Ovary (tissue), 7 donors: ENCODE measurements at regions not wholly inside any gene's neighbourhood (a gene's known extent, or its start where the extent isn't known, plus 50 kb on each side); places are given as distances from the start of the nearest gene placed in this dataset.

Experiments
- DNase-seq, 5 donors: peaks; one replicate each; pipeline ENCODE4 v3.0.0-alpha.2; 2019 to 2020
- H3K27ac ChIP-seq, 2 donors: fragments of 200-600 bp; one replicate each; pipeline versions ENCODE4 v1.5.1 to v1.8.0; 2019 to 2022
- H3K27me3 ChIP-seq: fragments of 200-600 bp; one replicate; pipeline ENCODE4 v1.8.0; 2022
- H3K36me3 ChIP-seq: fragments of 200-600 bp; sonication (generic); one replicate; pipeline ENCODE4 v1.5.1; 2019
- H3K4me1 ChIP-seq: one replicate; pipeline ENCODE4 v1.8.1; 2013; ENCODE audit warnings: mild to moderate bottlenecking, moderate library complexity; ENCODE audit not compliant: insufficient read depth
- H3K4me3 ChIP-seq: fragments of 200-600 bp; sonication (generic); one replicate; pipeline ENCODE4 v1.5.1; 2017
- H3K9me3 ChIP-seq, 2 donors: fragments of 200-600 bp in 1 of 2; sonication (generic) in 1 of 2; one replicate each; pipeline versions ENCODE4 v1.5.1 to v1.8.1; 2013 to 2019; ENCODE audit warnings: mild to moderate bottlenecking in 1 of 2, moderate library complexity in 1 of 2
- EP300 ChIP-seq: sonication (generic); formaldehyde crosslinking; IDR thresholded peaks from one replicate; pipeline ENCODE4 v1.6.1; 2017; ENCODE audit warnings: antibody characterized with exemption
- POLR2A ChIP-seq: fragments of 450-650 bp; IDR thresholded peaks from one replicate; pipeline ENCODE4 v1.6.1; 2017; ENCODE audit warnings: antibody characterized with exemption, mild to moderate bottlenecking, moderate library complexity
- WGBS, 3 donors: extraction: QIAGEN DNeasy Blood & Tissue Kit in 1 of 3; methylation state at CpG; one replicate each; pipeline versions ENCODE4 v1.1.5 to v1.1.7; 2013 to 2017; 5-methylcytosine and 5-hydroxymethylcytosine counted together
- intact Hi-C, 4 donors: fragments of 100-400 bp; cut with DNase I; formaldehyde crosslinking; loops; one replicate each; pipeline versions ENCODE4 v1.11.0 to v1.15.1; 2022 to 2023
- TF ChIP-seq, protein P1 (sequence below), 3 donors: fragments of 450-650 bp in 2 of 3; fragments of 200-600 bp in 1 of 3; IDR thresholded peaks; one replicate each; pipeline versions ENCODE4 v1.5.1 to v1.8.0; 2016 to 2022; ENCODE audit warnings: antibody characterized with exemption in 3 of 3, mild to moderate bottlenecking in 1 of 3
- donor health status: DM: no; HTN: no; CAD: no; lungs with moderate emphysema.
- donor health status: DM: no; HTN: no; CAD: no.
- donor health status: Bipolar disorder and iron deficiency.
- donor health status: DM: no; HTN: no; CAD: no.
- donor health status: DM: yes; HTN: yes; CAD: no.

- intact Hi-C loops: no loop called here
- no peak overlapping the region for H3K4me3 ChIP-seq
These were observed 449.8 kb upstream of the SMIM31 start for GRCh38 chr4:164304101-164304639.

DNA sequence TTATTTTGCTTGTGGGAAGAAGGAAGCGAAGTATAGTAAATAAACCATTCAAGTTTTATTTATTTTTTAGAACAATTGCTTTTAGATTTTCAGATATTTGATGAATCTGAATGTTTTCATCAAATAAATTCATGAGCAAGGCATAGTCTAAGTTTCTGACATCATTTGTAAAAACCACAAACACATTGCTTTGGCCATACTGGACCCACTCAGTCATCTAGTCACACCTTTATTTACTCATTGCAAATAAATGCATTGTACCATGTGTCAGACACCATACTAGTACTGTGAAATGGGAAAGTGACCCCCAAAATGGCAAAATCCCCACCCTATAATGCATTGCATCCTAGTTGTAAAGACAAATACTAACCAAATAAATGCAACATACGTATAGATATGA, 449.1 kb upstream of the SMIM31 start:
- TF ChIP-seq POLR2A: no peak
- TF ChIP-seq, protein P1, sequence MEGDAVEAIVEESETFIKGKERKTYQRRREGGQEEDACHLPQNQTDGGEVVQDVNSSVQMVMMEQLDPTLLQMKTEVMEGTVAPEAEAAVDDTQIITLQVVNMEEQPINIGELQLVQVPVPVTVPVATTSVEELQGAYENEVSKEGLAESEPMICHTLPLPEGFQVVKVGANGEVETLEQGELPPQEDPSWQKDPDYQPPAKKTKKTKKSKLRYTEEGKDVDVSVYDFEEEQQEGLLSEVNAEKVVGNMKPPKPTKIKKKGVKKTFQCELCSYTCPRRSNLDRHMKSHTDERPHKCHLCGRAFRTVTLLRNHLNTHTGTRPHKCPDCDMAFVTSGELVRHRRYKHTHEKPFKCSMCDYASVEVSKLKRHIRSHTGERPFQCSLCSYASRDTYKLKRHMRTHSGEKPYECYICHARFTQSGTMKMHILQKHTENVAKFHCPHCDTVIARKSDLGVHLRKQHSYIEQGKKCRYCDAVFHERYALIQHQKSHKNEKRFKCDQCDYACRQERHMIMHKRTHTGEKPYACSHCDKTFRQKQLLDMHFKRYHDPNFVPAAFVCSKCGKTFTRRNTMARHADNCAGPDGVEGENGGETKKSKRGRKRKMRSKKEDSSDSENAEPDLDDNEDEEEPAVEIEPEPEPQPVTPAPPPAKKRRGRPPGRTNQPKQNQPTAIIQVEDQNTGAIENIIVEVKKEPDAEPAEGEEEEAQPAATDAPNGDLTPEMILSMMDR (IDR thresholded peaks at IDR 0.05): no peak
- WGBS, 3 donors: 81 to 85% (median 82%) methylated on average over 2 of the region's 2 CpGs
- no peaks in the 10 kb centered on the region for H3K27me3 ChIP-seq
- H3K4me3 ChIP-seq: no peak overlapping the region
- intact Hi-C loops: no loop called here
- H3K36me3 ChIP-seq: no peaks in the 10 kb centered on the region
- no peak for DNase-seq
- H3K9me3 ChIP-seq: no peaks in the 10 kb centered on the region
- no peak overlapping the region for H3K27ac ChIP-seq
- no peaks in the 10 kb centered on the region for H3K4me1 ChIP-seq

More at GRCh38 chr4:164304101-164304639, 449.8 kb upstream of the SMIM31 start:
- no peak overlapping the region for H3K27ac ChIP-seq
- H3K4me1 ChIP-seq: no peaks in the 10 kb centered on the region
- H3K9me3 ChIP-seq: no peaks in the 10 kb centered on the region
- H3K36me3 ChIP-seq: no peaks in the 10 kb centered on the region
- no peaks in the 10 kb centered on the region for H3K27me3 ChIP-seq
- TF ChIP-seq, protein P1 (IDR thresholded peaks at IDR 0.05): no peak
- no peak for TF ChIP-seq POLR2A
- TF ChIP-seq EP300: no peak
- DNase-seq: no peak
- 23 to 32% (median 29%) methylated on average over 2 of the region's 2 CpGs for WGBS, 3 donors

DNA sequence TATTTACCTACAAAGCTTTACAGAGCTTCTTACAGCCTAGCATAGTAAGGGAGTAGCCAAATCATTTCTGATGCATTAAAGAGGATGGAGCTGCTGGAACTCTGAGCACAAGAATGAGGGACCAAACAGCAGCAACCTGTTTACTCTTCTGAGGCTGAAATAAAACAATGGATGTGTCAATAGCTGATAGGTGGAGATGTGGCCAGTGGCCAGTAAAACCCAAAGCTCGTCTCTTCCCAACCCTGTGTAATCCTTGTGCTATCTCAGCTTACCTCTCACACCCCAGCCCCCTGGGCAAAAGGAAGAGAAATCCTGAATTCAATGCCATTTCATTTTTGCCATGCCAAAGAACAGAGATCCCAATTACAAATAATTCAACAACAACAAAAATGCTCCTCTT, 446.7 kb upstream of the SMIM31 start:
- Histone ChIP-seq H3K36me3 (no peaks in the 10 kb centered on the region), H3K9me3 (no peaks in the 10 kb centered on the region), H3K27ac (no peak overlapping the region), H3K4me3 (no peak overlapping the region), H3K27me3 (no peaks in the 10 kb centered on the region), H3K4me1 (no peaks in the 10 kb centered on the region)
- DNase-seq: no peak
- TF ChIP-seq EP300 (no peak), POLR2A (no peak)
- TF ChIP-seq, protein P1 (IDR thresholded peaks at IDR 0.05): no peak
- intact Hi-C loops: no loop called here
- 57 to 78% (median 76%) methylated on average over 1 of the region's 1 CpG for whole genome bisulfite sequencing, 3 donors

GRCh38 chr4:164312671-164313070, 441.3 kb upstream of the SMIM31 start:
- intact Hi-C loops: no loop called here
- no peak overlapping the region for H3K4me3 ChIP-seq
- H3K27me3 ChIP-seq: no peaks in the 10 kb centered on the region
- H3K27ac ChIP-seq: no peak overlapping the region
- H3K9me3 ChIP-seq: no peaks in the 10 kb centered on the region
- DNase-seq: no peak
- 91 to 94% (median 92%) methylated on average over 6 of the region's 6 CpGs for WGBS, 3 donors
- no peak for TF ChIP-seq POLR2A
- no peaks in the 10 kb centered on the region for H3K36me3 ChIP-seq
- no peaks in the 10 kb centered on the region for H3K4me1 ChIP-seq

- intact Hi-C loops: no loop called here
- TF ChIP-seq, protein P1 (IDR thresholded peaks at IDR 0.05): no peak
- TF ChIP-seq EP300: no peak
- no peak for TF ChIP-seq POLR2A
- WGBS, 3 donors: 4 to 13% (median 9%) methylated on average over 3 of the region's 3 CpGs
These were observed 440.1 kb upstream of the SMIM31 start for GRCh38 chr4:164313853-164314252.

More at GRCh38 chr4:164313853-164314252, 440.1 kb upstream of the SMIM31 start:
- no peak overlapping the region for H3K4me3 ChIP-seq
- DNase-seq: no peak
- no peaks in the 10 kb centered on the region for H3K4me1 ChIP-seq
- H3K9me3 ChIP-seq: no peaks in the 10 kb centered on the region
- no peaks in the 10 kb centered on the region for H3K36me3 ChIP-seq
- no peak overlapping the region for H3K27ac ChIP-seq
- H3K27me3 ChIP-seq: no peaks in the 10 kb centered on the region
